ENCODE measurements at regions not wholly inside any gene's neighbourhood (a gene's known extent, or its start where the extent isn't known, plus 50 kb on each side); places are given as distances from the start of the nearest gene placed in this dataset.

DNA sequence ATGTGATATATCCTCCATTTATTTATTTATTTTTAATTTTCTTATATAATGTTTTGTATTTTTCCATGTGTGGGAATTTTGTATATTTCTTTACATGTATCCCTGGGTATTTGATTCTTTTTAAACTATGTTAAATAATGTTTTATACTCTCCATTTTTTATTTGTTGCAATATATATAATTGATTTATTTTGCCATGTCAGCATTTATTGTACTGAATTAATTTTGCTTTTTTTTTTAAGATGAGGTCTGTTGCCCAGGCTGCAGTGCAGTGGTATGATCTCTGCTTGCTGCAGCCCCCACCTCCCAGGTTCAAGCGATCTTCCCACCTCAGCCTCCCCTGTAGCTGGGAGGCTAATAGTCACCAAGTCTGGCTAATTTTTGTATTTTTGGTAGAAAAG is 187.4 kb downstream of the CDC14C start:
- TF ChIP-seq CTCF (IDR thresholded peaks at IDR 0.05), result no peak
- no peak for TF ChIP-seq POLR2A (IDR thresholded peaks at IDR 0.05)
- no peak for TF ChIP-seq POLR2AphosphoS5 (IDR thresholded peaks at IDR 0.05; ENCODE audit: insufficient read depth in 1 of 2, low read depth in 1 of 2)
